GM12891 (cell line): ENCODE measurements at regions not wholly inside any gene's neighbourhood (a gene's known extent, or its start where the extent isn't known, plus 50 kb on each side); places are given as distances from the start of the nearest gene placed in this dataset.

Experiments
- PAX5 ChIP-seq: IDR thresholded peaks from 2 replicates; pipeline ENCODE4 v1.6.1; 2011; ENCODE audit warnings: low read length, moderate library complexity, mild to moderate bottlenecking; ENCODE audit not compliant: insufficient read depth, severe bottlenecking
- POLR2A ChIP-seq: IDR thresholded peaks from 2 replicates; pipeline ENCODE4 v1.6.1; 2011; ENCODE audit warnings: low read depth, low read length, control low read depth
- POLR2AphosphoS5 ChIP-seq: IDR thresholded peaks from 2 replicates; pipeline ENCODE4 v1.6.1; 2011; ENCODE audit warnings: low read depth, low read length, control low read depth
- POU2F2 ChIP-seq: IDR thresholded peaks from 2 replicates; pipeline ENCODE4 v1.6.1; 2011; ENCODE audit warnings: low read depth, mild to moderate bottlenecking, control low read depth, low read length, moderate library complexity
- SPI1 ChIP-seq: IDR thresholded peaks from 2 replicates; pipeline ENCODE4 v1.6.1; 2011; ENCODE audit warnings: low read depth, low read length, control low read depth
- TAF1 ChIP-seq: IDR thresholded peaks from 2 replicates; pipeline ENCODE4 v1.6.1; 2011; ENCODE audit warnings: low read depth, low read length, control low read depth

- TF ChIP-seq POLR2A (no peak), POLR2AphosphoS5 (no peak), TAF1 (no peak), PAX5 (no peak), SPI1 (no peak), POU2F2 (no peak)
Observed at GRCh38 chr17:45715787-45716186, 68.3 kb upstream of the CRHR1 start.
